ENCODE measurements at regions not wholly inside any gene's neighbourhood (a gene's known extent, or its start where the extent isn't known, plus 50 kb on each side); places are given as distances from the start of the nearest gene placed in this dataset. TPM values are rescaled to one million over a fixed set of nuclear protein-coding genes. Genes with fewer than 3 reads are reported as not detected.

GRCh38 chrX:134186362-134187121 lies 50.4 kb upstream of the CCDC160 start:
- H3K27ac ChIP-seq (ENCODE audit: low read depth, low read length), result no peak overlapping the region
- no peak overlapping the region for H2BK15ac ChIP-seq (replicated peaks; ENCODE audit: low read depth)
- no peak overlapping the region for H2BK5ac ChIP-seq (ENCODE audit: low read length)
- no peak overlapping the region for H3K56ac ChIP-seq (ENCODE audit: low read length)
- DNase-seq, result no peak
- H3K79me1 ChIP-seq (ENCODE audit: low read length), result no peaks in the 10 kb centered on the region
- no peak overlapping the region for H3K23ac ChIP-seq (ENCODE audit: low read length)
- H4K5ac ChIP-seq (ENCODE audit: low read length), result no peak overlapping the region
- no peak overlapping the region for H2AK5ac ChIP-seq (ENCODE audit: low read length)
- H3K4me3 ChIP-seq (ENCODE audit: low read length), result no peak overlapping the region
- no peaks in the 10 kb centered on the region for H3K36me3 ChIP-seq (ENCODE audit: control insufficient read depth, insufficient read depth, low read length)
- H2BK120ac ChIP-seq (ENCODE audit: low read depth, low read length), result no peak overlapping the region
- WGBS (ENCODE audit: extremely low coverage, insufficient coverage, low lambda C conversion rate), result no CpG with 5 or more reads among the region's 8 CpGs
- no peaks in the 10 kb centered on the region for H3K4me1 ChIP-seq (ENCODE audit: control insufficient read depth, low read depth, low read length)
- H3K9ac ChIP-seq (ENCODE audit: low read length), result no peak overlapping the region
- H3K27me3 ChIP-seq (ENCODE audit: insufficient read depth, low read length, poor library complexity), result no peaks in the 10 kb centered on the region
- H3K18ac ChIP-seq (ENCODE audit: low read length), result no peak overlapping the region
- no peak overlapping the region for H4K8ac ChIP-seq (ENCODE audit: low read depth, low read length)
- no peaks in the 10 kb centered on the region for H3K79me2 ChIP-seq (ENCODE audit: control insufficient read depth, insufficient read depth, low read length)
- H3K4ac ChIP-seq (ENCODE audit: low read depth, low read length), result no peak overlapping the region
- no peak overlapping the region for H3K4me2 ChIP-seq (ENCODE audit: low read length)

Small RNAs in the stretch of these regions (small RNA-seq; reads per million reads assigned to genes)
- gene RF00019 (ENCODE audit: insufficient read depth) (not detected), gene TIMM8BP2 (ENCODE audit: insufficient read depth) (not detected)

Data from mesendoderm (in vitro differentiated cells).